A673 (cell line): ENCODE measurements at regions not wholly inside any gene's neighbourhood (a gene's known extent, or its start where the extent isn't known, plus 50 kb on each side); places are given as distances from the start of the nearest gene placed in this dataset.
A peak's percentile ranks its signal among the peaks of the same experiment; 100 is the strongest.

Source experiments
- BruUV-seq: library from RNA; stranded (reverse); fragments of 400-500 nt; replicated peaks from 2 replicates; lab custom pipeline; 2021; lab: Mats Ljungman, UMichigan
- CTCF ChIA-PET: fragments of 300-600 bp; sonication (Branson Sonifier 250); formaldehyde crosslinking; loops from one replicate; lab custom pipeline; 2022; ENCODE audit warnings: antibody characterized with exemption; lab: Charles Lee
- POLR2A ChIA-PET: fragments of 300-600 bp; sonication (Branson Sonifier 250); formaldehyde crosslinking; loops from one replicate; lab custom pipeline; 2022; ENCODE audit warnings: antibody characterized with exemption; ENCODE audit not compliant: low non-redundant PET; lab: Charles Lee
- DNase-seq: peaks from one replicate; pipeline ENCODE4 v3.0.0-alpha.2; 2015; ENCODE audit warnings: low spot score
- H3K27ac ChIP-seq: fragments of 200-600 bp; sonication (generic); 2 replicates; pipeline ENCODE4 v1.5.1; 2016; ENCODE audit warnings: mixed run types, low read depth, mild to moderate bottlenecking, mixed read lengths, antibody characterized with exemption, low read length; ENCODE audit not compliant: poor library complexity, severe bottlenecking
- H3K27me3 ChIP-seq: fragments of 200-600 bp; sonication (generic); replicated peaks from 2 replicates; pipeline ENCODE4 v1.6.1; 2017; ENCODE audit warnings: mixed run types, low read depth, mild to moderate bottlenecking, mixed read lengths, antibody characterized with exemption, low read length; ENCODE audit not compliant: insufficient read depth, poor library complexity
- H3K36me3 ChIP-seq: fragments of 200-600 bp; sonication (generic); 2 replicates; pipeline ENCODE4 v1.6.1; 2016; ENCODE audit warnings: mixed run types, mild to moderate bottlenecking, mixed read lengths, antibody characterized with exemption, low read length; ENCODE audit not compliant: insufficient read depth, poor library complexity, severe bottlenecking
- H3K4me1 ChIP-seq: fragments of 200-600 bp; sonication (generic); 2 replicates; pipeline ENCODE4 v1.6.1; 2017; ENCODE audit warnings: mixed run types, mild to moderate bottlenecking, mixed read lengths, antibody characterized with exemption, low read length; ENCODE audit not compliant: insufficient read depth, poor library complexity, severe bottlenecking
- H3K4me3 ChIP-seq: fragments of 200-600 bp; sonication (generic); 2 replicates; pipeline ENCODE4 v1.5.1; 2016; ENCODE audit warnings: low read depth, mixed run types, mild to moderate bottlenecking, mixed read lengths, low read length; ENCODE audit not compliant: poor library complexity, severe bottlenecking
- H3K9me3 ChIP-seq: fragments of 200-600 bp; sonication (generic); 2 replicates; pipeline ENCODE4 v1.6.1; 2016; ENCODE audit warnings: mixed run types, low read depth, mild to moderate bottlenecking, mixed read lengths, antibody characterized with exemption, low read length; ENCODE audit not compliant: poor library complexity, severe bottlenecking
- CTCF ChIP-seq: fragments of 300-800, 200-600 bp; sonication (generic); conservative IDR thresholded peaks from 2 replicates; pipeline ENCODE4 v1.5.1; 2017; ENCODE audit warnings: low read depth, mild to moderate bottlenecking, antibody characterized with exemption, low read length, moderate library complexity, mixed read lengths
- EZH2 ChIP-seq: fragments of 200-600 bp; sonication (generic); IDR thresholded peaks from 2 replicates; pipeline ENCODE4 v1.6.1; 2017; ENCODE audit warnings: borderline replicate concordance, low read depth, mild to moderate bottlenecking, mixed read lengths, antibody characterized with exemption, low read length; ENCODE audit not compliant: poor library complexity, severe bottlenecking
- intact Hi-C: fragments of 100-400 bp; cut with micrococcal nuclease; formaldehyde crosslinking; loops from one replicate; pipeline ENCODE4 v1.10.0; 2022; ENCODE audit not compliant: unreplicated experiment

DNA sequence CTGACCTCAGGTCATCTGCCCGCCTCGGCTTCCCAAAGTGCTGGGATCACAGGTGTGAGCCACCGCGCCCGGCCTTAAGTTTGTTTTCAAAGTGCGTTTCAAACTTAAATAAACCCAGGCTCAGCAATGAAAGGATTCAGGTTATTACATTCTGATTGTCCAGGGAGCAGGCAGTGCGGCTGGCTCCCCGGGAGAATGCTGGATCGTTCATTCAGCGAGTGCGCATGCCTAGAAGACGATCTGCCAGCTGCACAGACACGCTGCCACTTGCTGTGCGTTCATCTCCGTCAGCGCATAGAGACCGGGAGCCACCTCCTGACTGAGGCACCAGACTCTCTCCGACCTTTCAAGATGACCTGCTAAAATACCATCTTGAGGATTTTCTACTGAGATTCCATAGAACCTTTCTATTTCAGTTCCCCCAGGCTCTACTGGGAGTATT is 163.9 kb upstream of the ZNF217 start:
- H3K36me3 ChIP-seq = no peaks in the 10 kb centered on the region
- no peak overlapping the region for H3K4me3 ChIP-seq
- intact Hi-C loops = loop anchor here (10.0 kb wide), 3 partner anchors 157 to 187 kb away; partner anchors contain the start of gene ZNF217
- DNase-seq = no peak
- no peaks in the 10 kb centered on the region for H3K27me3 ChIP-seq
- no peak for TF ChIP-seq CTCF
- H3K4me1 ChIP-seq = peaks cover 25% of the 10 kb centered on the region
- no peak overlapping the region for H3K27ac ChIP-seq
- ChIA-PET POLR2A (no interaction called here), CTCF (no interaction called here)
- no TSS peak for BruUV-seq
- no peaks in the 10 kb centered on the region for H3K9me3 ChIP-seq

GRCh38 chr20:53755733-53756531 is 162.3 kb upstream of the ZNF217 start:
- Histone ChIP-seq H3K27me3 (no peaks in the 10 kb centered on the region), H3K4me3 (no peak overlapping the region), H3K36me3 (no peaks in the 10 kb centered on the region), H3K27ac (no peak overlapping the region), H3K9me3 (no peaks in the 10 kb centered on the region), H3K4me1 (peaks cover 40% of the 10 kb centered on the region)
- POLR2A ChIA-PET = no interaction called here
- no TSS peak for BruUV-seq
- TF ChIP-seq EZH2 (no peak), CTCF (0 out of 2 replicates have a peak, but pooled peaks have one; percentile 16)
- intact Hi-C loops = loop anchor here (10.0 kb wide), 3 partner anchors 159 to 189 kb away; partner anchors contain the start of gene ZNF217
- CTCF ChIA-PET = no interaction called here
- no peak for DNase-seq

- H3K27ac ChIP-seq = peak overlapping the region; percentile 53
- POLR2A ChIA-PET = no interaction called here
- TF ChIP-seq EZH2 (no peak), CTCF (no peak)
- intact Hi-C loops = loop anchor here (5.0 to 10.0 kb wide), 4 partner anchors 73 to 191 kb away; partner anchors contain the start of gene ZNF217
- H3K4me3 ChIP-seq = no peak overlapping the region
- H3K9me3 ChIP-seq = no peaks in the 10 kb centered on the region
- CTCF ChIA-PET = no interaction called here
- no peaks in the 10 kb centered on the region for H3K27me3 ChIP-seq
- BruUV-seq = no TSS peak
- peaks cover 54% of the 10 kb centered on the region for H3K4me1 ChIP-seq
- H3K36me3 ChIP-seq = no peaks in the 10 kb centered on the region
- DNase-seq = no peak
Observed at GRCh38 chr20:53753880-53754459, 160.3 kb upstream of the ZNF217 start.
